Caco-2 (cell line): ENCODE measurements at regions not wholly inside any gene's neighbourhood (a gene's known extent, or its start where the extent isn't known, plus 50 kb on each side); places are given as distances from the start of the nearest gene placed in this dataset.

Experiments
- BruUV-seq: library from RNA; stranded (reverse); fragments of 400-500 nt; replicated peaks from 2 replicates; lab custom pipeline; 2021; lab: Mats Ljungman, UMichigan
- CTCF ChIA-PET: fragments of 300-600 bp; sonication (Branson Sonifier 250); formaldehyde crosslinking; loops from one replicate; lab custom pipeline; 2022; ENCODE audit warnings: antibody characterized with exemption; lab: Charles Lee
- POLR2A ChIA-PET: fragments of 300-600 bp; sonication (Branson Sonifier 250); formaldehyde crosslinking; loops from one replicate; lab custom pipeline; 2022; ENCODE audit warnings: antibody characterized with exemption; lab: Charles Lee
- DNase-seq, 2 experiments: peaks; one replicate each; pipeline versions ENCODE4 v3.0.0 to v3.0.0-alpha.2; 2020 to 2022
- H3K27me3 ChIP-seq: replicated peaks from 2 replicates; pipeline ENCODE4 v1.6.0; 2011; ENCODE audit warnings: low read length; ENCODE audit not compliant: control insufficient read depth, insufficient read depth
- H3K36me3 ChIP-seq: 2 replicates; pipeline ENCODE4 v1.5.1; 2011; ENCODE audit warnings: low read length; ENCODE audit not compliant: control insufficient read depth, insufficient read depth
- H3K4me1 ChIP-seq: fragments of 250-450 bp; sonication (Bioruptor Pico); 2 replicates; pipeline ENCODE4 v1.5.1; 2020; ENCODE audit warnings: mild to moderate bottlenecking
- H3K4me3 ChIP-seq: 2 replicates; pipeline ENCODE4 v1.5.1; 2011; ENCODE audit warnings: low read depth, mild to moderate bottlenecking, control low read depth, low read length
- H3K9me3 ChIP-seq: fragments of 250-450 bp; sonication (Bioruptor Pico); 2 replicates; pipeline ENCODE4 v1.5.1; 2020; ENCODE audit warnings: mild to moderate bottlenecking, moderate library complexity
- H3K27ac Mint-ChIP-seq: one replicate; pipeline ENCODE4 v1.8.0; 2022; ENCODE audit warnings: mixed read lengths; ENCODE audit not compliant: unreplicated experiment
- H3K27me3 Mint-ChIP-seq: one replicate; pipeline ENCODE4 v1.8.0; 2022; ENCODE audit warnings: mixed read lengths; ENCODE audit not compliant: insufficient read depth, unreplicated experiment
- H3K36me3 Mint-ChIP-seq: one replicate; pipeline ENCODE4 v1.8.0; 2022; ENCODE audit warnings: mild to moderate bottlenecking, mixed read lengths; ENCODE audit not compliant: insufficient read depth, unreplicated experiment
- H3K4me1 Mint-ChIP-seq: one replicate; pipeline ENCODE4 v1.8.0; 2022; ENCODE audit warnings: low read depth, mixed read lengths; ENCODE audit not compliant: unreplicated experiment
- H3K4me3 Mint-ChIP-seq: one replicate; pipeline ENCODE4 v1.8.0; 2022; ENCODE audit warnings: mild to moderate bottlenecking, moderate library complexity, mixed read lengths; ENCODE audit not compliant: unreplicated experiment
- H3K9me3 Mint-ChIP-seq: one replicate; pipeline ENCODE4 v1.8.0; 2022; ENCODE audit warnings: mixed read lengths; ENCODE audit not compliant: unreplicated experiment
- intact Hi-C: fragments of 100-400 bp; cut with micrococcal nuclease; formaldehyde crosslinking; loops from one replicate; pipeline ENCODE4 v1.10.0; 2022; ENCODE audit not compliant: unreplicated experiment
- TF ChIP-seq, protein P1 (sequence below), 2 experiments: fragments of 200-600 bp in 1 of 2; IDR thresholded peaks; 1 replicate in 1 of 2; 2 replicates in 1 of 2; pipeline versions ENCODE4 v1.5.1 to v1.8.0; 2011 to 2022; ENCODE audit warnings: antibody characterized with exemption in 1 of 2, control low read depth in 1 of 2, inconsistent platforms in 1 of 2, low read depth in 1 of 2, low read length in 1 of 2, mild to moderate bottlenecking in 1 of 2, moderate library complexity in 1 of 2; ENCODE audit not compliant: insufficient read depth in 1 of 2, severe bottlenecking in 1 of 2, unreplicated experiment in 1 of 2

DNA sequence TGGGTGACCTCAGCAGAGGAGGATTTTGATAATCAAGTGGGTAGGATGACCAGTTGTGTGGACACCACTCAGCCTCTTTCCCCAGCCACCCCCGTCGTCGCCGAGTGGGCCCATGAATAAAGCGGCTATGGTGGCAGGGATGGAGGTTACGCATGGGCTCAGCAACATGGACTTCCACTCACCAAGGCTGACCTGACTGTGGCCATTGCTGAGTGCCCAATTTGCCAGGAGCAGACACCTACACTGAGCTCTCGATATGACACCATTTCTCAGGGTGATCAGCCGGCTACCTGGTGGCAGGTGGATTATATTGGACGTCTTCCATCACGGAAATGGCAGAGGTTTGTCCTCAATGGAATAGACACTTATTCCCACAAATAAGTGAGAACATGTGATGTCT is 361.3 kb downstream of the KLHL4 start:
- no peaks in the 10 kb centered on the region for H3K36me3 ChIP-seq
- CTCF ChIA-PET = no interaction called here

DNA sequence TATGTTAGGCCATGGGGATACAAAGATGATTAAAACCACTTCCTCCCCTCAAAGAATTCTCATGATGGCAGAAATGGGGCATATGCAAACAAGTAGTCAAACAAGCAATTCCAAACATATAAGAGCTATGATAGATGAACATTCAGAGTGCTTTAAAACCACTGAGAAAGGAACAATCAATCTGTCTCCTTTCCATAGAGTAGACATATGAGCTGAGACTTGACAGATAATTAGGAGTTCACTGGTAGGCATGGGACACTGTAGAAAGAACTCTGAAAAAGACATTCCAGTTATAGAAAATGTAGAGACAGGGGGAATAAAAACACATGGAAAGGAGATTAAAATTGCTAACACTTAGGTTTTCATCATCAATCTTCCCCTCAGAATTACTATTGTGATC is 372.8 kb downstream of the KLHL4 start:
- no peak overlapping the region for H3K4me3 ChIP-seq
- Mint-ChIP-seq H3K9me3 (no peaks in the 10 kb centered on the region), H3K4me1 (no peaks in the 10 kb centered on the region), H3K36me3 (no peaks in the 10 kb centered on the region), H3K27ac (no peak overlapping the region), H3K27me3 (no peaks in the 10 kb centered on the region), H3K4me3 (no peak overlapping the region)
- H3K36me3 ChIP-seq = no peaks in the 10 kb centered on the region
- intact Hi-C loops = no loop called here
- no peaks in the 10 kb centered on the region for H3K4me1 ChIP-seq
- no peaks in the 10 kb centered on the region for H3K9me3 ChIP-seq
- POLR2A ChIA-PET = no interaction called here
- CTCF ChIA-PET = no interaction called here
- no peak for DNase-seq
- no peaks in the 10 kb centered on the region for H3K27me3 ChIP-seq
- TF ChIP-seq, protein P1, sequence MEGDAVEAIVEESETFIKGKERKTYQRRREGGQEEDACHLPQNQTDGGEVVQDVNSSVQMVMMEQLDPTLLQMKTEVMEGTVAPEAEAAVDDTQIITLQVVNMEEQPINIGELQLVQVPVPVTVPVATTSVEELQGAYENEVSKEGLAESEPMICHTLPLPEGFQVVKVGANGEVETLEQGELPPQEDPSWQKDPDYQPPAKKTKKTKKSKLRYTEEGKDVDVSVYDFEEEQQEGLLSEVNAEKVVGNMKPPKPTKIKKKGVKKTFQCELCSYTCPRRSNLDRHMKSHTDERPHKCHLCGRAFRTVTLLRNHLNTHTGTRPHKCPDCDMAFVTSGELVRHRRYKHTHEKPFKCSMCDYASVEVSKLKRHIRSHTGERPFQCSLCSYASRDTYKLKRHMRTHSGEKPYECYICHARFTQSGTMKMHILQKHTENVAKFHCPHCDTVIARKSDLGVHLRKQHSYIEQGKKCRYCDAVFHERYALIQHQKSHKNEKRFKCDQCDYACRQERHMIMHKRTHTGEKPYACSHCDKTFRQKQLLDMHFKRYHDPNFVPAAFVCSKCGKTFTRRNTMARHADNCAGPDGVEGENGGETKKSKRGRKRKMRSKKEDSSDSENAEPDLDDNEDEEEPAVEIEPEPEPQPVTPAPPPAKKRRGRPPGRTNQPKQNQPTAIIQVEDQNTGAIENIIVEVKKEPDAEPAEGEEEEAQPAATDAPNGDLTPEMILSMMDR (IDR thresholded peaks at IDR 0.05; ENCODE audit: insufficient read depth in 1 of 2, low read depth in 1 of 2, low read length in 1 of 2, severe bottlenecking in 1 of 2, unreplicated experiment in 1 of 2) = no peak
- BruUV-seq = no TSS peak

More for the DNA sequence above, 361.3 kb downstream of the KLHL4 start:
- Mint-ChIP-seq H3K27me3 (peaks cover under 1% of the 10 kb centered on the region), H3K4me1 (no peaks in the 10 kb centered on the region), H3K27ac (no peak overlapping the region), H3K9me3 (no peaks in the 10 kb centered on the region), H3K36me3 (no peaks in the 10 kb centered on the region), H3K4me3 (no peak overlapping the region)
- no TSS peak for BruUV-seq
- no peaks in the 10 kb centered on the region for H3K9me3 ChIP-seq
- TF ChIP-seq, protein P1 (IDR thresholded peaks at IDR 0.05; ENCODE audit: insufficient read depth in 1 of 2, low read depth in 1 of 2, low read length in 1 of 2, severe bottlenecking in 1 of 2, unreplicated experiment in 1 of 2) = no peak
- no peak for DNase-seq
- no peak overlapping the region for H3K4me3 ChIP-seq
- intact Hi-C loops = no loop called here
- no peaks in the 10 kb centered on the region for H3K4me1 ChIP-seq
- H3K27me3 ChIP-seq = no peaks in the 10 kb centered on the region
- POLR2A ChIA-PET = no interaction called here

DNA sequence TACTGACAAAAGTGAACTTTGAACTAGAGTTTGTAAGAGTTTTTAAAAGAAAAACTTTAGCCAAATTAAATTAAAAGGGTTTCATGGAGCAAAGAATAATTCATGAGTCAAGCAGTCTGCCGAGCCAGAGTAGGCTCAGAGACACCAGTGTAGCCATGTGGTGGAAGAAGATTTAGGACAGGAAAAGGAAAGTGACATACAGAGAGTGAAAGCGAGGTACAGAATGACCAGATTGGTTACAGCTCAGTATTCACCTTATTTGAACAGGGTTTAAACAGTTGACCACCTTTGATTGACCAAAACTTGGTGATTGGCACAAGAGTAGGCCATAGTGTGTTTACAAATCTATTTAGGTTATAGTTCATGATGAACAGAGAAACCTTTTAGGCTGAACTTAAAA is 377.8 kb downstream of the KLHL4 start:
- intact Hi-C loops = no loop called here
- no TSS peak for BruUV-seq
- H3K4me3 Mint-ChIP-seq = no peak overlapping the region
- no peaks in the 10 kb centered on the region for H3K4me1 Mint-ChIP-seq
- DNase-seq = no peak
- Histone ChIP-seq H3K4me1 (no peaks in the 10 kb centered on the region), H3K36me3 (no peaks in the 10 kb centered on the region), H3K4me3 (no peak overlapping the region), H3K9me3 (no peaks in the 10 kb centered on the region), H3K27me3 (no peaks in the 10 kb centered on the region)
- no peaks in the 10 kb centered on the region for H3K9me3 Mint-ChIP-seq
- TF ChIP-seq, protein P1 (IDR thresholded peaks at IDR 0.05; ENCODE audit: insufficient read depth in 1 of 2, low read depth in 1 of 2, low read length in 1 of 2, severe bottlenecking in 1 of 2, unreplicated experiment in 1 of 2) = no peak
- POLR2A ChIA-PET = no interaction called here
- CTCF ChIA-PET = no interaction called here
- H3K27ac Mint-ChIP-seq = no peak overlapping the region
- H3K36me3 Mint-ChIP-seq = no peaks in the 10 kb centered on the region
- H3K27me3 Mint-ChIP-seq = no peaks in the 10 kb centered on the region
